ENCODE measurements at regions not wholly inside any gene's neighbourhood (a gene's known extent, or its start where the extent isn't known, plus 50 kb on each side); places are given as distances from the start of the nearest gene placed in this dataset.

DNA sequence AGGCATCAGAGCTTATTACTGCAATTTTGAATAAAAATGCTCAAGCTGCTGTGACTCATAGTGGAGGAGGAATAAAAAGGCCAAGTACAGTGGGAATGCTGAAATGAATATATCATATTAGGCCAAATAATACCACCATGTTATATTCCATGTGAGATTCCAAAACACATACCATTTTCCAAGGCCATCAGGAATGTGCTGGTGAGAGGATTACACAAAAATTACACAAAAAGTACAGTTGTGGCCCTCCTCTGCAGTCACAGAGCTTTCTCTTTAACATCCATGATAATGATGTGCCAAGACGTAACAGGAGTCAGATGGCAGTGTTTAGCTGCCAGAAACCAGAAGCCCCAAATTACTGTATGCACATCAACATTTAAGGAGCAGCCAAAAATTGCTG, 153.5 kb downstream of the PCDH18 start:
- TF ChIP-seq, protein P1, sequence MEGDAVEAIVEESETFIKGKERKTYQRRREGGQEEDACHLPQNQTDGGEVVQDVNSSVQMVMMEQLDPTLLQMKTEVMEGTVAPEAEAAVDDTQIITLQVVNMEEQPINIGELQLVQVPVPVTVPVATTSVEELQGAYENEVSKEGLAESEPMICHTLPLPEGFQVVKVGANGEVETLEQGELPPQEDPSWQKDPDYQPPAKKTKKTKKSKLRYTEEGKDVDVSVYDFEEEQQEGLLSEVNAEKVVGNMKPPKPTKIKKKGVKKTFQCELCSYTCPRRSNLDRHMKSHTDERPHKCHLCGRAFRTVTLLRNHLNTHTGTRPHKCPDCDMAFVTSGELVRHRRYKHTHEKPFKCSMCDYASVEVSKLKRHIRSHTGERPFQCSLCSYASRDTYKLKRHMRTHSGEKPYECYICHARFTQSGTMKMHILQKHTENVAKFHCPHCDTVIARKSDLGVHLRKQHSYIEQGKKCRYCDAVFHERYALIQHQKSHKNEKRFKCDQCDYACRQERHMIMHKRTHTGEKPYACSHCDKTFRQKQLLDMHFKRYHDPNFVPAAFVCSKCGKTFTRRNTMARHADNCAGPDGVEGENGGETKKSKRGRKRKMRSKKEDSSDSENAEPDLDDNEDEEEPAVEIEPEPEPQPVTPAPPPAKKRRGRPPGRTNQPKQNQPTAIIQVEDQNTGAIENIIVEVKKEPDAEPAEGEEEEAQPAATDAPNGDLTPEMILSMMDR (IDR thresholded peaks at IDR 0.05; ENCODE audit: low read depth, low read length, poor library complexity, severe bottlenecking) = no peak
- TF ChIP-seq EZH2phosphoT487 (IDR thresholded peaks at IDR 0.05; ENCODE audit: borderline replicate concordance, low read length) = no peak
